ENCODE measurements at regions not wholly inside any gene's neighbourhood (a gene's known extent, or its start where the extent isn't known, plus 50 kb on each side); places are given as distances from the start of the nearest gene placed in this dataset.

- H3K9ac ChIP-seq (ENCODE audit: insufficient read depth, low read length, poor library complexity, severe bottlenecking) = no peak overlapping the region
- peaks cover 0 to 2% (median 0%) of the 10 kb centered on the region in 3 donors for H3K27me3 Mint-ChIP-seq (ENCODE audit: low read depth in 3 of 3)
- no peak overlapping the region for H3K4me2 ChIP-seq (replicated peaks; ENCODE audit: extremely low read depth, low read length, poor library complexity, severe bottlenecking)
- H3K36me3 Mint-ChIP-seq = no peaks in the 10 kb centered on the region
- TF ChIP-seq CTCF (IDR thresholded peaks at IDR 0.05) = no peak
- peaks cover 0 to 4% (median 2%) of the 10 kb centered on the region in 7 donors for H3K9me3 Mint-ChIP-seq
- H3K27ac ChIP-seq (ENCODE audit: low read depth in 1 of 2, low read length in 2 of 2) = no peak overlapping the region
- no peaks in the 10 kb centered on the region for H3K79me2 ChIP-seq (ENCODE audit: insufficient read depth, low read length)
- no peak for DNase-seq
- no peaks in the 10 kb centered on the region for H3K4me1 ChIP-seq (ENCODE audit: control insufficient read depth in 1 of 2, insufficient read depth in 2 of 2, low read length in 2 of 2)
- H3K27me3 ChIP-seq (ENCODE audit: control insufficient read depth in 2 of 2, insufficient read depth in 2 of 2, low read length in 2 of 2) = no peaks in the 10 kb centered on the region
- no peaks in the 10 kb centered on the region for H4K20me1 ChIP-seq (ENCODE audit: insufficient read depth, low read length)
- no peak overlapping the region for H3K4me3 ChIP-seq (replicated peaks in 1 of 3; ENCODE audit: low read depth in 2 of 3, low read length in 3 of 3)
- H3K9me3 ChIP-seq (replicated peaks in 1 of 2; ENCODE audit: control insufficient read depth in 1 of 2, insufficient read depth in 1 of 2, low read length in 2 of 2) = no peaks in the 10 kb centered on the region
- intact Hi-C loops (cut with micrococcal nuclease) = no loop called here
- no peak overlapping the region for H3K27ac Mint-ChIP-seq
- no peak overlapping the region for H2AFZ ChIP-seq (ENCODE audit: insufficient read depth, low read depth, low read length, poor library complexity, severe bottlenecking)
- no peaks in the 10 kb centered on the region for H3K36me3 ChIP-seq (replicated peaks in 1 of 2; ENCODE audit: control insufficient read depth in 1 of 2, insufficient read depth in 2 of 2, low read length in 2 of 2)
- no peak overlapping the region for H3K4me3 Mint-ChIP-seq
- WGBS (ENCODE audit: insufficient coverage) = 100% methylated on average over 3 of the region's 3 CpGs
- H3K4me1 Mint-ChIP-seq = no peaks in the 10 kb centered on the region
Measured at GRCh38 chr2:208793434-208793833, 386.8 kb downstream of the PTH2R start.

GRCh38 chr2:208794288-208794975, 387.8 kb downstream of the PTH2R start:
- WGBS (ENCODE audit: insufficient coverage) = no CpG with 5 or more reads among the region's 4 CpGs
- H3K27me3 ChIP-seq (ENCODE audit: control insufficient read depth in 2 of 2, insufficient read depth in 2 of 2, low read length in 2 of 2) = no peaks in the 10 kb centered on the region
- Mint-ChIP-seq H3K4me3 (no peak overlapping the region), H3K9me3 (peaks cover 0 to 3% (median 0%) of the 10 kb centered on the region in 7 donors), H3K4me1 (no peaks in the 10 kb centered on the region), H3K27me3 (ENCODE audit: low read depth in 3 of 3) (peaks cover 0 to 2% (median 0%) of the 10 kb centered on the region in 3 donors), H3K27ac (no peak overlapping the region), H3K36me3 (no peaks in the 10 kb centered on the region)
- no peak overlapping the region for H3K4me3 ChIP-seq (replicated peaks in 1 of 3; ENCODE audit: low read depth in 2 of 3, low read length in 3 of 3)
- no peak overlapping the region for H2AFZ ChIP-seq (ENCODE audit: insufficient read depth, low read depth, low read length, poor library complexity, severe bottlenecking)
- no peaks in the 10 kb centered on the region for H3K4me1 ChIP-seq (ENCODE audit: control insufficient read depth in 1 of 2, insufficient read depth in 2 of 2, low read length in 2 of 2)
- DNase-seq = no peak
- H3K4me2 ChIP-seq (replicated peaks; ENCODE audit: extremely low read depth, low read length, poor library complexity, severe bottlenecking) = no peak overlapping the region
- H3K9me3 ChIP-seq (replicated peaks in 1 of 2; ENCODE audit: control insufficient read depth in 1 of 2, insufficient read depth in 1 of 2, low read length in 2 of 2) = no peaks in the 10 kb centered on the region
- H3K9ac ChIP-seq (ENCODE audit: insufficient read depth, low read length, poor library complexity, severe bottlenecking) = no peak overlapping the region
- no peak overlapping the region for H3K27ac ChIP-seq (ENCODE audit: low read depth in 1 of 2, low read length in 2 of 2)
- H4K20me1 ChIP-seq (ENCODE audit: insufficient read depth, low read length) = no peaks in the 10 kb centered on the region
- H3K79me2 ChIP-seq (ENCODE audit: insufficient read depth, low read length) = no peaks in the 10 kb centered on the region
- no peaks in the 10 kb centered on the region for H3K36me3 ChIP-seq (replicated peaks in 1 of 2; ENCODE audit: control insufficient read depth in 1 of 2, insufficient read depth in 2 of 2, low read length in 2 of 2)
- no peak for TF ChIP-seq CTCF (IDR thresholded peaks at IDR 0.05)
- intact Hi-C loops (cut with micrococcal nuclease) = no loop called here
